ENCODE measurements at regions not wholly inside any gene's neighbourhood (a gene's known extent, or its start where the extent isn't known, plus 50 kb on each side); places are given as distances from the start of the nearest gene placed in this dataset.

GRCh38 chr18:59758106-59758505 is 60.9 kb upstream of the CCBE1 start:
- CTCF ChIA-PET, result interaction anchor here (1.0 kb wide), 1 partner anchor 298 kb away, joined by 4 read pairs; no protein-coding TSS in a partner anchor

GRCh38 chr18:59752666-59753065 is 55.4 kb upstream of the CCBE1 start:
- ATAC-seq, result no peak

More at GRCh38 chr18:59758106-59758505, 60.9 kb upstream of the CCBE1 start:
- no peak for DNase-seq
- POLR2A ChIA-PET, result interaction anchor here (0.7 kb wide), 1 partner anchor 12 kb away, joined by 4 read pairs; no protein-coding TSS in a partner anchor
- H3K27ac Mint-ChIP-seq, result no peak overlapping the region
- no peaks in the 10 kb centered on the region for H3K36me3 Mint-ChIP-seq (ENCODE audit: low read depth)
- no peak overlapping the region for H3K4me3 Mint-ChIP-seq
- H3K9me3 Mint-ChIP-seq, result no peaks in the 10 kb centered on the region
- H3K27me3 Mint-ChIP-seq, result peaks cover 4% of the 10 kb centered on the region
- intact Hi-C loops (cut with micrococcal nuclease), result no loop called here
- H3K4me1 Mint-ChIP-seq (ENCODE audit: low read depth), result no peaks in the 10 kb centered on the region
- TF ChIP-seq CTCF (IDR thresholded peaks at IDR 0.05), result no peak
- no peak for ATAC-seq

GRCh38 chr18:59751186-59751585 is 54.0 kb upstream of the CCBE1 start:
- ChIA-PET CTCF (interaction anchor here (1.0 kb wide), 1 partner anchor 54 kb away, joined by 4 read pairs; the partner anchor contains the start of gene CCBE1), POLR2A (no interaction called here)
- Mint-ChIP-seq H3K27ac (no peak overlapping the region), H3K27me3 (peaks cover 7% of the 10 kb centered on the region), H3K4me3 (no peak overlapping the region), H3K36me3 (ENCODE audit: low read depth) (no peaks in the 10 kb centered on the region), H3K9me3 (no peaks in the 10 kb centered on the region), H3K4me1 (ENCODE audit: low read depth) (no peaks in the 10 kb centered on the region)
- TF ChIP-seq CTCF (IDR thresholded peaks at IDR 0.05), result no peak
- no peak for DNase-seq
- intact Hi-C loops (cut with micrococcal nuclease), result no loop called here
- no peak for ATAC-seq

More at GRCh38 chr18:59752666-59753065, 55.4 kb upstream of the CCBE1 start:
- no peaks in the 10 kb centered on the region for H3K9me3 Mint-ChIP-seq
- no peak overlapping the region for H3K4me3 Mint-ChIP-seq
- H3K36me3 Mint-ChIP-seq (ENCODE audit: low read depth), result no peaks in the 10 kb centered on the region
- no peaks in the 10 kb centered on the region for H3K4me1 Mint-ChIP-seq (ENCODE audit: low read depth)
- TF ChIP-seq CTCF (IDR thresholded peaks at IDR 0.05), result no peak
- no peak overlapping the region for H3K27ac Mint-ChIP-seq
- CTCF ChIA-PET, result no interaction called here
- intact Hi-C loops (cut with micrococcal nuclease), result no loop called here
- no peak for DNase-seq
- POLR2A ChIA-PET, result no interaction called here
- peaks cover 7% of the 10 kb centered on the region for H3K27me3 Mint-ChIP-seq

- no peaks in the 10 kb centered on the region for H3K4me1 Mint-ChIP-seq (ENCODE audit: low read depth)
- intact Hi-C loops (cut with micrococcal nuclease), result no loop called here
- no peak overlapping the region for H3K4me3 Mint-ChIP-seq
- no peak for ATAC-seq
- H3K36me3 Mint-ChIP-seq (ENCODE audit: low read depth), result no peaks in the 10 kb centered on the region
- no peak for DNase-seq
- ChIA-PET CTCF (no interaction called here), POLR2A (no interaction called here)
- H3K27me3 Mint-ChIP-seq, result peaks cover 6% of the 10 kb centered on the region
- no peak overlapping the region for H3K27ac Mint-ChIP-seq
- no peak for TF ChIP-seq CTCF (IDR thresholded peaks at IDR 0.05)
- H3K9me3 Mint-ChIP-seq, result no peaks in the 10 kb centered on the region
These were observed 51.6 kb upstream of the CCBE1 start for GRCh38 chr18:59748628-59749360.

Data from activated CD8-positive, alpha-beta T cell treated with anti-CD3 and anti-CD28 coated beads for 36 hours (primary cell).